A549 (cell line): ENCODE measurements at regions not wholly inside any gene's neighbourhood (a gene's known extent, or its start where the extent isn't known, plus 50 kb on each side); places are given as distances from the start of the nearest gene placed in this dataset.

ENCODE experiments used
- BHLHE40 ChIP-seq: IDR thresholded peaks from 2 replicates; pipeline ENCODE4 v1.6.1; 2012; ENCODE audit warnings: low read depth, low read length, inconsistent platforms
- CBX8 ChIP-seq: fragments of 200-600 bp; sonication (generic); IDR thresholded peaks from 2 replicates; pipeline ENCODE4 v1.6.1; 2016
- CEBPB ChIP-seq, 2 experiments: fragments of >200 bp in 1 of 2; sonication (Bioruptor Twin) in 1 of 2; formaldehyde crosslinking in 1 of 2; IDR thresholded peaks; 2 replicates each; pipeline ENCODE4 v1.6.1; 2012 to 2016
- CTCF ChIP-seq: fragments of >200 bp; sonication (Bioruptor Twin); formaldehyde crosslinking; IDR thresholded peaks from 3 replicates; pipeline ENCODE4 v1.5.1; 2016
- ELK1 ChIP-seq: fragments of 150-350 bp; IDR thresholded peaks from 2 replicates; pipeline ENCODE4 v1.6.1; 2014; ENCODE audit warnings: low read depth, mild to moderate bottlenecking, low read length
- GATA3 ChIP-seq: IDR thresholded peaks from 2 replicates; pipeline ENCODE4 v1.6.1; 2012; ENCODE audit warnings: borderline replicate concordance
- PBX3 ChIP-seq: IDR thresholded peaks from 2 replicates; pipeline ENCODE4 v1.6.1; 2012

GRCh38 chr15:49706805-49707204, 86.0 kb downstream of the DTWD1 start:
- TF ChIP-seq PBX3 (no peak), CTCF (no peak), CEBPB (IDR thresholded peaks at IDR 0.05) (no peak), ELK1 (no peak), BHLHE40 (no peak), GATA3 (no peak), CBX8 (no peak)
